ENCODE measurements at regions not wholly inside any gene's neighbourhood (a gene's known extent, or its start where the extent isn't known, plus 50 kb on each side); places are given as distances from the start of the nearest gene placed in this dataset.
"Not testable (repeated sequence)": the region's sequence is repeated elsewhere in the genome, so short reads cannot be mapped to it uniquely, and the experiment has no call there.

DNA sequence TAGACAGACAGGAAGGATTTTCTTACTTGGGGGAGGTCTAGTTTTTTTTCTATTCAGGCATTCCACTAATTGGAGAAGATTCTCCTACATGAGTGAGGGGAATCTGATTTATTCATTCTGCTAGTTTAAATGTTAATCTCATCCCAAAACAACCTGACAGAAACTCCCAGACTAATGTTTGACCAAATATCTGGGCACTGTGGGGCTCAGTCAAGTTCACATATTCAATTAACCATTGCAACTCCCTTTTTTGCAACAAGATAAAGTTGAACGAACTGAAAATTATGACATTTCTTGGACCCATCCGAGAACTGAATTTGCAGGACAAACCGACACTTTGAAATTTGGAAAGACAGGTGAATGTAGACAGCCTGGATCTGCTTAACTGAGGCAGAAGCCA, 194.4 kb upstream of the PTER start:
- TF ChIP-seq, protein P1, sequence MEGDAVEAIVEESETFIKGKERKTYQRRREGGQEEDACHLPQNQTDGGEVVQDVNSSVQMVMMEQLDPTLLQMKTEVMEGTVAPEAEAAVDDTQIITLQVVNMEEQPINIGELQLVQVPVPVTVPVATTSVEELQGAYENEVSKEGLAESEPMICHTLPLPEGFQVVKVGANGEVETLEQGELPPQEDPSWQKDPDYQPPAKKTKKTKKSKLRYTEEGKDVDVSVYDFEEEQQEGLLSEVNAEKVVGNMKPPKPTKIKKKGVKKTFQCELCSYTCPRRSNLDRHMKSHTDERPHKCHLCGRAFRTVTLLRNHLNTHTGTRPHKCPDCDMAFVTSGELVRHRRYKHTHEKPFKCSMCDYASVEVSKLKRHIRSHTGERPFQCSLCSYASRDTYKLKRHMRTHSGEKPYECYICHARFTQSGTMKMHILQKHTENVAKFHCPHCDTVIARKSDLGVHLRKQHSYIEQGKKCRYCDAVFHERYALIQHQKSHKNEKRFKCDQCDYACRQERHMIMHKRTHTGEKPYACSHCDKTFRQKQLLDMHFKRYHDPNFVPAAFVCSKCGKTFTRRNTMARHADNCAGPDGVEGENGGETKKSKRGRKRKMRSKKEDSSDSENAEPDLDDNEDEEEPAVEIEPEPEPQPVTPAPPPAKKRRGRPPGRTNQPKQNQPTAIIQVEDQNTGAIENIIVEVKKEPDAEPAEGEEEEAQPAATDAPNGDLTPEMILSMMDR (IDR thresholded peaks at IDR 0.05; ENCODE audit: partially characterized antibody, unreplicated experiment): no peak
- no peaks in the 10 kb centered on the region for H3K9me3 Mint-ChIP-seq (ENCODE audit: unreplicated experiment)
- no peaks in the 10 kb centered on the region for H3K4me1 Mint-ChIP-seq (ENCODE audit: low read depth, unreplicated experiment)
- H3K36me3 Mint-ChIP-seq (ENCODE audit: unreplicated experiment): no peaks in the 10 kb centered on the region
- DNase-seq: no peak
- H3K27ac Mint-ChIP-seq (ENCODE audit: unreplicated experiment): no peak overlapping the region
- H3K4me3 Mint-ChIP-seq (ENCODE audit: unreplicated experiment): no peak overlapping the region
- H3K27me3 Mint-ChIP-seq (ENCODE audit: unreplicated experiment): no peaks in the 10 kb centered on the region

DNA sequence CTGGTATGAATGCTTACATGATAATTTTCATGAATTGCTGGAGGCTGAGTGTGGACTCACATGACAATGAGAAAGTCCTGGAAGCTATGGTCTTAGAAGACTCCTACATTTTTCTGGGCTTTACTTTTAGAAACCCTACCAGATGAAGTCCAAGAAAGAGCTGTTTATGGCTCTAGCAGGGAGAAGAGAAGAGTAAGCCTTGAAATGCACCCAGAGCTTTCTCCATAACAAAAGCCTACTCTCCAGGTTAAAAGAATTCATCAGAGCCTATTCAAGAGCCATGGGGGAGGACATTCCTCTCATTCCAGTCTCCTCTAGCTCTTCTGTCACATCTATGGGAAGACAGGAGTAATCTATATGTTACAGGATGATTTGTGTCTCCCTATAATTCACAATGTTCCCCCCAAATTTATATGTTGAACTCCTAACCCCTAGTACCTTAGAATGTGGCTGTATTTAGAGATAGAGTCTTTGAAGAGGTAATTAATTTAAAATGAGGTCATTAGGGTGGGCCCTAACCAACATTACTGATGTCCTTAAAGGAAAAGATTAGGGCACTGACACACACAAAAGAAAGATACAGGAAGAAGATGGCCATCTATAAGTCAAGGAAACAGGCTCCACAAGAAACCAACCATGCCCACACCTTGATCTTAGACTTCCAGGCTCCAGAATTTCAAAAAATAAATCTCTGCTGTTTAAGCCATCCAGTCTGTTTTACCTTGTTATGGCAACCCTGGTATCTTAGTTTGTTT, 193.8 kb upstream of the PTER start:
- Mint-ChIP-seq H3K9me3 (ENCODE audit: unreplicated experiment) (no peaks in the 10 kb centered on the region), H3K4me1 (ENCODE audit: low read depth, unreplicated experiment) (no peaks in the 10 kb centered on the region), H3K4me3 (ENCODE audit: unreplicated experiment) (no peak overlapping the region), H3K36me3 (ENCODE audit: unreplicated experiment) (no peaks in the 10 kb centered on the region), H3K27ac (ENCODE audit: unreplicated experiment) (no peak overlapping the region), H3K27me3 (ENCODE audit: unreplicated experiment) (no peaks in the 10 kb centered on the region)
- DNase-seq: no peak
- TF ChIP-seq, protein P1 (IDR thresholded peaks at IDR 0.05; ENCODE audit: partially characterized antibody, unreplicated experiment): no peak

DNA sequence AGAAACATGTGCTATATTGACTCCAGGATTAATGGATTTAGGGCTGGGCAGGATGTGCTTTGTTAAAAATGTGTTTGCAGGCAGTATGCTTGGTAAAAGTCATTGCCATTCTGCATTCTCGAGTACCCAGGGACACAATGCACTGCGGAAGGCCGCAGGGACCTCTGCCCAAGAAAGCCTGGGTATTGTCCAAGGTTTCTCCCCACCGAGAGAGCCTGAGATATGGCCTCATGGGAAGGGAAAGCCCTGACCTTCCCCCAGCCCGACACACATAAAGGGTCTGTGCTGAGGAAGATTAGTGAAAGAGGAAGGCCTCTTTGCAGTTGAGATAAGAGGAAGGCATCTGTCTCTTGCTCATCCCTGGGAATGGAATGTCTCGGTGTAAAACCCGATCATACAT, 186.7 kb upstream of the PTER start:
- DNase-seq; H3K36me3 Mint-ChIP-seq (ENCODE audit: unreplicated experiment); H3K4me1 Mint-ChIP-seq (ENCODE audit: low read depth, unreplicated experiment); H3K27ac Mint-ChIP-seq (ENCODE audit: unreplicated experiment); H3K9me3 Mint-ChIP-seq (ENCODE audit: unreplicated experiment); H3K4me3 Mint-ChIP-seq (ENCODE audit: unreplicated experiment); H3K27me3 Mint-ChIP-seq (ENCODE audit: unreplicated experiment): not testable (repeated sequence)

DNA sequence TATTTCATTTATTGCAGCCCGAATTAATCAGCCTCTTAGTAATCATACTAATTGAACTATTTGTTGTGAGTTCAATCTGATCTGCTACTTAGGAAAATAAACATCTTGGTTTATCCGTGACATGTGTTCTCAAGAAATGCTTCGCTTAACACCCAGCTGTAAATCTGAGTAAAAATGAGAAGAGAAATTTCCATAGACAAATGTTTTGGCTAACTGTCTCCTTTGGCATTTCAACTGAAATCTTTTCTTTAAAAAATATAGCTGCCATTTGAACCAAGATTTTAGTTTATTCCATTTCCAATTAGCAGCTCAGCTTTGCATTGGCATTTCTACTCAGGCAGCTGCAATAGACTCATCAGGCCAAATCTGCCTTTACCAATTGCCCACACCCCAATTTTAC, 180.5 kb upstream of the PTER start:
- Mint-ChIP-seq H3K9me3 (ENCODE audit: unreplicated experiment) (peaks cover 4% of the 10 kb centered on the region), H3K36me3 (ENCODE audit: unreplicated experiment) (peaks cover 11% of the 10 kb centered on the region), H3K27ac (ENCODE audit: unreplicated experiment) (no peak overlapping the region), H3K4me1 (ENCODE audit: low read depth, unreplicated experiment) (no peaks in the 10 kb centered on the region), H3K27me3 (ENCODE audit: unreplicated experiment) (no peaks in the 10 kb centered on the region), H3K4me3 (ENCODE audit: unreplicated experiment) (no peak overlapping the region)
- TF ChIP-seq, protein P1 (IDR thresholded peaks at IDR 0.05; ENCODE audit: partially characterized antibody, unreplicated experiment): no peak
- no peak for DNase-seq

DNA sequence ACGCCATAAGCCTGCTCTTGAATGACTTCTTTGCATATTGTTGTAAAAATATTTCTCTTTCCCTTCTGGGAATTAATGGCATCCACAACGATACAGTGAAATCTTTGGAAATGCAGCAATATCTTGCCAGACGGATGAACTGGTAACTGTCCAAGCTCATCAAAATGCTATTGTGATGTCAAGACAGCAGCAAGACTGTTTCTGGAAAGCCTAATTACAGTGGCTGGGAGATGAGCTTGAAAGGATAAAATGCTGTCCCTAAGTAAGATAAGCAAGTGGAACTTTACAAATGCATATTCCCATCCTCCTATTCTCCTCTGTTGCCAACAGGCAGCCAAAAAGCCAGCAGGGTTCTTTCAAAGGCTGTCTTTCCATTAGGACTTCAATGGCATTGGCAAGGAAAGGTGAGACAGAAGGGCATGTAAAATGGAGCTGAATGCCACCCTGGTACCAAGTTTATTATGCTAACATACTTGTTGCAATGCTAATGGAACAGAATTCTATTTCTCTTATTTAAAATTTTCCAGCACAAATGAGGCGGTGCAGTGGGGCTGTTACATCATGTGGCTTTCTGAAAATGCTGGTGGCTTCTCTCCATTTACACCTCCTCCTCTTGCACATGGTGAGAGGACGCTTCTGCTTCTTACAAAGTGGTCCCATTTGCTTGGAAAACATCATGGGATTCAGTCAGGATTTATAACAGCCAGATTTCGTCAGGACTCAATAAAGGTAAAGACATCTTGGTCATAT, 178.3 kb upstream of the PTER start:
- Mint-ChIP-seq H3K4me3 (ENCODE audit: unreplicated experiment) (no peak overlapping the region), H3K27me3 (ENCODE audit: unreplicated experiment) (no peaks in the 10 kb centered on the region), H3K4me1 (ENCODE audit: low read depth, unreplicated experiment) (no peaks in the 10 kb centered on the region), H3K36me3 (ENCODE audit: unreplicated experiment) (peaks cover 11% of the 10 kb centered on the region), H3K27ac (ENCODE audit: unreplicated experiment) (no peak overlapping the region), H3K9me3 (ENCODE audit: unreplicated experiment) (peaks cover 4% of the 10 kb centered on the region)
- TF ChIP-seq, protein P1 (IDR thresholded peaks at IDR 0.05; ENCODE audit: partially characterized antibody, unreplicated experiment): no peak
- no peak for DNase-seq

Measured in glutamatergic neuron (in vitro differentiated cells).